Right lobe of liver (tissue), 6 donors: ENCODE measurements at regions not wholly inside any gene's neighbourhood (a gene's known extent, or its start where the extent isn't known, plus 50 kb on each side); places are given as distances from the start of the nearest gene placed in this dataset.

Experiments used
- ATAC-seq, 4 donors: fragments of 200-7000 bp; cut with Tn5 transposase; one replicate each; pipeline ENCODE4 v1.9.1; 2020; ENCODE audit warnings: mild to moderate bottlenecking in 4 of 4, moderate library complexity in 4 of 4
- DNase-seq, 3 donors: peaks; one replicate each; pipeline ENCODE4 v3.0.0-alpha.2; 2020
- H3K27ac ChIP-seq, 3 donors: fragments of 200-600 bp; one replicate each; pipeline ENCODE4 v1.8.0; 2022
- H3K27me3 ChIP-seq, 2 donors: fragments of 200-600 bp; one replicate each; pipeline ENCODE4 v1.8.0; 2022
- H3K36me3 ChIP-seq, 4 donors: fragments of 200-600 bp; sonication (generic) in 1 of 4; one replicate each; pipeline versions ENCODE4 v1.5.1 to v1.8.0; 2017 to 2022; ENCODE audit warnings: control low read depth in 1 of 4
- H3K4me1 ChIP-seq, 4 donors: fragments of 200-600 bp; sonication (generic) in 1 of 4; one replicate each; pipeline versions ENCODE4 v1.5.1 to v1.8.0; 2017 to 2022; ENCODE audit warnings: control low read depth in 1 of 4
- H3K4me3 ChIP-seq, 3 donors: fragments of 200-600 bp; one replicate each; pipeline ENCODE4 v1.8.0; 2022
- H3K9me3 ChIP-seq, 4 donors: fragments of 200-600 bp; sonication (generic) in 1 of 4; one replicate each; pipeline versions ENCODE4 v1.5.1 to v1.8.0; 2017 to 2022; ENCODE audit warnings: control low read depth in 1 of 4
- POLR2A ChIP-seq: fragments of 450-650 bp; IDR thresholded peaks from one replicate; pipeline ENCODE4 v1.6.1; 2017; ENCODE audit warnings: antibody characterized with exemption, mild to moderate bottlenecking
- whole genome bisulfite sequencing: methylation state at CpG from one replicate; pipeline ENCODE4 v1.1.6; 2018; ENCODE audit warnings: low coverage, low lambda C conversion rate; ENCODE audit not compliant: insufficient coverage; ENCODE audit errors: missing lambda C conversion rate; 5-methylcytosine and 5-hydroxymethylcytosine counted together
- intact Hi-C, 2 donors: fragments of 100-400 bp; cut with DNase I; formaldehyde crosslinking; loops; one replicate each; pipeline versions ENCODE4 v1.11.2 to v1.14.1; 2022
- TF ChIP-seq, protein P1 (sequence below), 4 donors: fragments of 200-600 bp in 3 of 4; fragments of 450-650 bp in 1 of 4; IDR thresholded peaks; one replicate each; pipeline versions ENCODE4 v1.5.1 to v1.8.0; 2016 to 2022; ENCODE audit warnings: antibody characterized with exemption in 4 of 4, mild to moderate bottlenecking in 2 of 4
- donor health status: DM: no; HTN: yes; CAD: no.
- donor health status: DM: no; HTN: no; CAD: no.
- donor health status: DM: no; HTN: no; CAD: no.
- donor health status: DM: no; HTN: yes; CAD: no.
- donor health status: DM: no; HTN: yes; CAD: no.

DNA sequence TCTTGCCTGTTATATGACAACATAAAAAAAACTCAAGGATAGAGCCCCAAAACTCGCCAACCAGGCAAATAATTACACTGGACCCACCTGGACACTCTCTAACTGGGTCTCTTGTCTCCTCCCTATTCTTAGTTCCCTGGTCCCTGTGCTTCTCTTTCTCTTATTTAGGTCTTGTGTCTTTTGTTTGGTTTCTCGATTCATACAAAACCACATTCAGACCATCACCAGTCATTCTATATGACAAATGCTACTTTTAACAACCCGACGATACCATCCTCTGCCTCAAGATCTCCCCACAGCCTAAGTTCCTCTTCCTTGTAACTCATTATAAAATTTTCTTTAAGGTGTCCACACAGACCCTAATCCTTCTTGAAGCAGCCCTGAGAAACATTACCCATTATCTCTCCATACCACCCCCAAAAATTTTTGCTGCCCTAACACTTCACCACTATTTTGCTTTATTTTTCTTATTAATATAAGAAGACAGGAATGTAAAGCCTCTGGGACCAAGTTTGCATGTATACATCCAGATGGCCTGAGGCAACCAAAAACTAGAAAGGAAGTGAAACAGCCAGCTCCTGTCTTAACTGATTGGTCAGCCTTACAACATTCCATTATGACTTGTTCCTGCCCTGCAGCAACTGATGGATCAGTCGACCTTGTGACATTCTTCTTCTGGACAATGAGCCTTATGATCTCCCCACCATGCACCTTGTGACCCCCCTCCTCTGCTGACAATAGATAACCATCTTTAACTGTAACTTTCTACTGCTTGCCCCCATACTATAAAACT is 638.2 kb downstream of the AMY1C start:
- Histone ChIP-seq H3K27ac (no peak overlapping the region), H3K36me3 (no peaks in the 10 kb centered on the region), H3K4me3 (no peak overlapping the region), H3K27me3 (no peaks in the 10 kb centered on the region), H3K4me1 (no peaks in the 10 kb centered on the region), H3K9me3 (no peaks in the 10 kb centered on the region)
- no peak for TF ChIP-seq POLR2A
- TF ChIP-seq, protein P1, sequence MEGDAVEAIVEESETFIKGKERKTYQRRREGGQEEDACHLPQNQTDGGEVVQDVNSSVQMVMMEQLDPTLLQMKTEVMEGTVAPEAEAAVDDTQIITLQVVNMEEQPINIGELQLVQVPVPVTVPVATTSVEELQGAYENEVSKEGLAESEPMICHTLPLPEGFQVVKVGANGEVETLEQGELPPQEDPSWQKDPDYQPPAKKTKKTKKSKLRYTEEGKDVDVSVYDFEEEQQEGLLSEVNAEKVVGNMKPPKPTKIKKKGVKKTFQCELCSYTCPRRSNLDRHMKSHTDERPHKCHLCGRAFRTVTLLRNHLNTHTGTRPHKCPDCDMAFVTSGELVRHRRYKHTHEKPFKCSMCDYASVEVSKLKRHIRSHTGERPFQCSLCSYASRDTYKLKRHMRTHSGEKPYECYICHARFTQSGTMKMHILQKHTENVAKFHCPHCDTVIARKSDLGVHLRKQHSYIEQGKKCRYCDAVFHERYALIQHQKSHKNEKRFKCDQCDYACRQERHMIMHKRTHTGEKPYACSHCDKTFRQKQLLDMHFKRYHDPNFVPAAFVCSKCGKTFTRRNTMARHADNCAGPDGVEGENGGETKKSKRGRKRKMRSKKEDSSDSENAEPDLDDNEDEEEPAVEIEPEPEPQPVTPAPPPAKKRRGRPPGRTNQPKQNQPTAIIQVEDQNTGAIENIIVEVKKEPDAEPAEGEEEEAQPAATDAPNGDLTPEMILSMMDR (IDR thresholded peaks at IDR 0.05) = no peak
- 41% methylated on average over 5 of the region's 5 CpGs for WGBS
- intact Hi-C loops = no loop called here
- DNase-seq = no peak
- ATAC-seq = no peak

DNA sequence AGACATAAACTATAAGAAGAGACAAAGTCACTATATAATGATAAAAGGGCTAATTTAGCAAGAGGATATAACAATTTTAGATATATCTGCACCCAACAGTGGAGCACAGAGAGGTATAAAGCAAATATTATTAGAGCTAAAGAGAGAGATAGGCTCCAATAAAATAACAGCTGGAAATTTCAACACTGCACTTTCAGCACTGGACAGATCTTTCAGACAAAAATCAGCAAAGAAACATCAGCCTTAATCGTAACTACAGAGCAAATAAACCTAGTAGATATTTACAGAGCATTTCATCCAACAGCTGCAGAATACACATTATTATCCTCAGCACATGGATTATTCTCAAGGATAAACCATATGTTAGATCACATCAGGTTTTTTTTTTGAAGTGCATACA is 642.9 kb downstream of the AMY1C start:
- no peaks in the 10 kb centered on the region for H3K9me3 ChIP-seq
- H3K4me3 ChIP-seq = no peak overlapping the region
- H3K27me3 ChIP-seq = no peaks in the 10 kb centered on the region
- ATAC-seq = no peak
- intact Hi-C loops = no loop called here
- DNase-seq = no peak
- no peak for TF ChIP-seq POLR2A
- TF ChIP-seq, protein P1 (IDR thresholded peaks at IDR 0.05) = no peak
- H3K36me3 ChIP-seq = no peaks in the 10 kb centered on the region
- 58% methylated on average over 1 of the region's 1 CpG for whole genome bisulfite sequencing
- no peaks in the 10 kb centered on the region for H3K4me1 ChIP-seq
- H3K27ac ChIP-seq = no peak overlapping the region

DNA sequence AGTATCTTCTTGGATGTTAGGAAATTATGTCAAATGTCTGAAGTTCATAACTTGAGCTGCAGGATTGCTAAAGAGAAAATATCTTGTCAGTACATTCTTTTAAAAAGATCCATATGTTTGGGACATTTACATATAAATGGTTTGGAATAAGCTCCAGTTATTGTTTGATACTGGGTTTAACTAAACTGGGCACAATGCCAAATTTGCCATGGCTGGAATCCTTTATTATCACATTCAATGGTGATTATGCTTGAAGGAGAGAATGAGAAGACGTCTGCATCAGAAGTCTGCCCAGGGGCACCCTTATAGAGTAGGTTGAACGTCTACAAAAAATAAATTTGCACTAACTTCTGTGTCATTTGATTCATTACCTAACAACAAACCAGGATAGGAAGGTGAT is 652.5 kb downstream of the AMY1C start:
- ATAC-seq (no peak), DNase-seq (no peak)
- Histone ChIP-seq H3K36me3 (no peaks in the 10 kb centered on the region), H3K4me3 (no peak overlapping the region), H3K9me3 (no peaks in the 10 kb centered on the region), H3K27ac (no peak overlapping the region), H3K4me1 (no peaks in the 10 kb centered on the region), H3K27me3 (no peaks in the 10 kb centered on the region)
- 26% methylated on average over 2 of the region's 2 CpGs for WGBS
- intact Hi-C loops = no loop called here
- no peak for TF ChIP-seq POLR2A

DNA sequence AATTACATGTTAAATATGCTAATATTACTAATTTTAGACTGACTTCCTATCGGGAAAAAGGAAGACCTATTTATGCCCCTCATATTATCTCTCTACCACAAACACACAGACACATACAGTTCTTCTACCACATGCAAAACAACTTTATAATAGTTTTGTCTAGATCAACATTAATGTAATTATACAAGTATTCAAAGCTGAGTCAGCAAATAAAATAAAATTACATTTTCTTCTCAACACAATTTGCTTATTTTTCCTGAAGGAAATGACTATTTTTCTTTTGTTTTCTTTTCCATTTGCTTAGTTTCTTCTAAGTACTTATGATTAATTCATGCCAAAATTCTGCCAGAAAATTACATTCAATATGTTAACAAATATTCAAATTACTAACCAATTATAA is 654.2 kb downstream of the AMY1C start:
- Histone ChIP-seq H3K27ac (no peak overlapping the region), H3K4me1 (no peaks in the 10 kb centered on the region), H3K4me3 (no peak overlapping the region), H3K27me3 (no peaks in the 10 kb centered on the region), H3K36me3 (no peaks in the 10 kb centered on the region), H3K9me3 (no peaks in the 10 kb centered on the region)
- DNase-seq (no peak), ATAC-seq (no peak)
- TF ChIP-seq, protein P1 (IDR thresholded peaks at IDR 0.05) = no peak
- no peak for TF ChIP-seq POLR2A
- intact Hi-C loops = no loop called here
- WGBS = 57% methylated on average over 1 of the region's 1 CpG

DNA sequence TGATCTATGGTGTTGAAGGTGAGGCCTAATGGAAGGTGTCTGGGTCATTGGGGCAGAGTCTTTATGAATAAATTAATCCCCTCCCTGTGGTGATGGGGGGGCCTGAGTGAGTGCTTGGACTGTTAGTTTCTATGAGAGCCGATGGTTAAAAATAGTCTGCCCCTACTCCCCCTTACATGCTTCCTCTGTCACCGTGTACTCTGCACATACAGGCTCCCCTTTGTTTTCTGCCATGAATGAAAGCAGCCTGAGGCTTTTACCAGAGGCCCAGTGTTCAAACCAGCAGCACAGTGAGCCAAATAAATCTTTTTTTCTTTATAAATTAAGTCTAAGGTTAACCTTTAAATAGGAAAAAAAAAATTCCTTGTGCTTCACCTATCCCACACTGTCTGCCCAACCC is 657.0 kb downstream of the AMY1C start:
- Histone ChIP-seq H3K4me3 (no peak overlapping the region), H3K36me3 (no peaks in the 10 kb centered on the region), H3K27me3 (no peaks in the 10 kb centered on the region), H3K27ac (no peak overlapping the region), H3K4me1 (no peaks in the 10 kb centered on the region), H3K9me3 (no peaks in the 10 kb centered on the region)
- intact Hi-C loops = no loop called here
- no peak for ATAC-seq
- no peak for DNase-seq
- TF ChIP-seq, protein P1 (IDR thresholded peaks at IDR 0.05) = no peak
- TF ChIP-seq POLR2A = no peak
- WGBS = 40% methylated on average over 2 of the region's 2 CpGs
